Thoracic aorta (tissue), 2 donors: ENCODE measurements at regions not wholly inside any gene's neighbourhood (a gene's known extent, or its start where the extent isn't known, plus 50 kb on each side); places are given as distances from the start of the nearest gene placed in this dataset.

Experiments used
- ATAC-seq: fragments of 150-250 bp; one replicate; pipeline ENCODE4 v1.8.0; 2017; ENCODE audit warnings: low read depth; ENCODE audit not compliant: insufficient number of reproducible peaks, low FRiP score
- DNase-seq: peaks from one replicate; pipeline ENCODE4 v3.0.0-alpha.2; 2020; ENCODE audit warnings: low spot score
- H3K27ac ChIP-seq, 2 donors: fragments of 200-600 bp; sonication (generic); 1 replicate in 1 of 2; 2 replicates in 1 of 2; pipeline ENCODE4 v1.5.1; 2016; ENCODE audit warnings: mild to moderate bottlenecking in 2 of 2, moderate library complexity in 2 of 2
- H3K27me3 ChIP-seq: fragments of 200-600 bp; sonication (generic); replicated peaks from 2 replicates; pipeline ENCODE4 v1.6.0; 2016; ENCODE audit warnings: mild to moderate bottlenecking; ENCODE audit not compliant: insufficient read depth
- H3K36me3 ChIP-seq: fragments of 200-600 bp; sonication (generic); one replicate; pipeline ENCODE4 v1.5.1; 2016
- H3K4me1 ChIP-seq, 2 donors: fragments of 200-600 bp; sonication (generic); 1 replicate in 1 of 2; 2 replicates in 1 of 2; pipeline versions ENCODE4 v1.5.1 to v1.6.0; 2016; ENCODE audit warnings: low read depth in 2 of 2, mild to moderate bottlenecking in 1 of 2; ENCODE audit not compliant: control insufficient read depth in 1 of 2
- H3K4me3 ChIP-seq: fragments of 200-600 bp; sonication (generic); 2 replicates; pipeline ENCODE4 v1.5.1; 2016; ENCODE audit warnings: mild to moderate bottlenecking
- H3K9me3 ChIP-seq: fragments of 200-600 bp; sonication (generic); 2 replicates; pipeline ENCODE4 v1.5.1; 2016
- CTCF ChIP-seq: fragments of 200-600 bp; sonication (generic); IDR thresholded peaks from one replicate; pipeline ENCODE4 v1.5.1; 2019; ENCODE audit warnings: antibody characterized with exemption

GRCh38 chr2:67651565-67651964, 254.4 kb downstream of the ETAA1 start:
- H3K27ac ChIP-seq, result peak overlapping the region in 1 of 2 donors; percentile 29
- DNase-seq (no peak), ATAC-seq (no peak)
- H3K36me3 ChIP-seq, result no peaks in the 10 kb centered on the region
- H3K27me3 ChIP-seq, result no peaks in the 10 kb centered on the region
- no peaks in the 10 kb centered on the region for H3K9me3 ChIP-seq
- peaks cover 10 to 31% of the 10 kb centered on the region in 2 donors for H3K4me1 ChIP-seq
- H3K4me3 ChIP-seq, result no peak overlapping the region
- TF ChIP-seq CTCF, result no peak

GRCh38 chr2:67652679-67653078, 255.5 kb downstream of the ETAA1 start:
- no peaks in the 10 kb centered on the region for H3K9me3 ChIP-seq
- H3K36me3 ChIP-seq, result no peaks in the 10 kb centered on the region
- no peak overlapping the region for H3K4me3 ChIP-seq
- peaks cover 10 to 34% of the 10 kb centered on the region in 2 donors for H3K4me1 ChIP-seq
- no peak overlapping the region for H3K27ac ChIP-seq
- no peak for DNase-seq
- TF ChIP-seq CTCF, result no peak
- H3K27me3 ChIP-seq, result no peaks in the 10 kb centered on the region
- ATAC-seq, result no peak

- Histone ChIP-seq H3K27ac (peak overlapping the region in 1 of 2 donors; percentile 23), H3K36me3 (no peaks in the 10 kb centered on the region), H3K4me1 (peaks cover 0 to 14% of the 10 kb centered on the region in 2 donors), H3K9me3 (no peaks in the 10 kb centered on the region), H3K27me3 (no peaks in the 10 kb centered on the region), H3K4me3 (no peak overlapping the region)
- DNase-seq (no peak), ATAC-seq (peak; percentile 14)
- TF ChIP-seq CTCF, result no peak
Observed at GRCh38 chr2:67656875-67657274, 259.7 kb downstream of the ETAA1 start.

- Histone ChIP-seq H3K36me3 (no peaks in the 10 kb centered on the region), H3K27ac (no peak overlapping the region), H3K9me3 (no peaks in the 10 kb centered on the region), H3K4me3 (no peak overlapping the region), H3K4me1 (peaks cover 7 to 16% of the 10 kb centered on the region in 2 donors), H3K27me3 (no peaks in the 10 kb centered on the region)
- no peak for ATAC-seq
- TF ChIP-seq CTCF, result no peak
- no peak for DNase-seq
Observed at GRCh38 chr2:67658820-67659219, 261.7 kb downstream of the ETAA1 start.

- Histone ChIP-seq H3K9me3 (no peaks in the 10 kb centered on the region), H3K4me3 (no peak overlapping the region), H3K36me3 (no peaks in the 10 kb centered on the region), H3K4me1 (peaks cover 12 to 28% of the 10 kb centered on the region in 2 donors), H3K27ac (peak overlapping the region in 1 of 2 donors; percentile 58), H3K27me3 (no peaks in the 10 kb centered on the region)
- DNase-seq (no peak), ATAC-seq (peak; percentile 42)
- TF ChIP-seq CTCF, result no peak
Observed at GRCh38 chr2:67660015-67660602, 263.0 kb downstream of the ETAA1 start.
